ENCODE measurements at regions not wholly inside any gene's neighbourhood (a gene's known extent, or its start where the extent isn't known, plus 50 kb on each side); places are given as distances from the start of the nearest gene placed in this dataset.
"Not testable (repeated sequence)": the region's sequence is repeated elsewhere in the genome, so short reads cannot be mapped to it uniquely, and the experiment has no call there.

- H2AFZ ChIP-seq (ENCODE audit: control insufficient read depth, low read depth, low read length); H3K27ac ChIP-seq (ENCODE audit: control insufficient read depth, insufficient read depth); CTCF ChIA-PET; DNase-seq (ENCODE audit: low read depth, low spot score); RAD21 ChIA-PET (ENCODE audit: unreplicated experiment); H3K4me2 ChIP-seq (ENCODE audit: control insufficient read depth, insufficient read depth); POLR2A ChIA-PET; SMC1A ChIA-PET (ENCODE audit: uncharacterized antibody, unreplicated experiment); ATAC-seq; intact Hi-C loops (cut with micrococcal nuclease; ENCODE audit: unreplicated experiment); H3K9ac ChIP-seq (ENCODE audit: control insufficient read depth, insufficient read depth, low read length); FAIRE-seq; H3K4me3 ChIP-seq; BruUV-seq (replicated peaks); in situ Hi-C loops (cut with MboI); H3K9me3 ChIP-seq (replicated peaks; ENCODE audit: control insufficient read depth, insufficient read depth, low read length); H3K36me3 ChIP-seq (ENCODE audit: control insufficient read depth in 2 of 2, insufficient read depth in 2 of 2, low read length in 1 of 2); H4K20me1 ChIP-seq (ENCODE audit: control insufficient read depth, insufficient read depth); H3K79me2 ChIP-seq (ENCODE audit: control insufficient read depth, insufficient read depth, low read length); H3K27me3 ChIP-seq (replicated peaks in 1 of 2; ENCODE audit: control insufficient read depth in 2 of 2, insufficient read depth in 2 of 2, low read length in 1 of 2); H3K4me1 ChIP-seq (ENCODE audit: control insufficient read depth, insufficient read depth, low read length): not testable (repeated sequence)
- 16% methylated on average over 3 of the region's 4 CpGs for WGBS (ENCODE audit: insufficient coverage, insufficient replicate concordance, low lambda C conversion rate, missing lambda C conversion rate)
Observed at GRCh38 chr9:90173935-90174334, 468.7 kb downstream of the DIRAS2 start.

GRCh38 chr9:90174346-90174745 lies 468.3 kb downstream of the DIRAS2 start:
- BruUV-seq (replicated peaks); H3K27me3 ChIP-seq (replicated peaks in 1 of 2; ENCODE audit: control insufficient read depth in 2 of 2, insufficient read depth in 2 of 2, low read length in 1 of 2); RAD21 ChIA-PET (ENCODE audit: unreplicated experiment); H4K20me1 ChIP-seq (ENCODE audit: control insufficient read depth, insufficient read depth); H3K79me2 ChIP-seq (ENCODE audit: control insufficient read depth, insufficient read depth, low read length); H3K4me3 ChIP-seq; H3K9ac ChIP-seq (ENCODE audit: control insufficient read depth, insufficient read depth, low read length); H3K4me1 ChIP-seq (ENCODE audit: control insufficient read depth, insufficient read depth, low read length); in situ Hi-C loops (cut with MboI); H3K9me3 ChIP-seq (replicated peaks; ENCODE audit: control insufficient read depth, insufficient read depth, low read length); H3K36me3 ChIP-seq (ENCODE audit: control insufficient read depth in 2 of 2, insufficient read depth in 2 of 2, low read length in 1 of 2); H3K4me2 ChIP-seq (ENCODE audit: control insufficient read depth, insufficient read depth); intact Hi-C loops (cut with micrococcal nuclease; ENCODE audit: unreplicated experiment); H3K27ac ChIP-seq (ENCODE audit: control insufficient read depth, insufficient read depth); FAIRE-seq; DNase-seq (ENCODE audit: low read depth, low spot score); POLR2A ChIA-PET; SMC1A ChIA-PET (ENCODE audit: uncharacterized antibody, unreplicated experiment); H2AFZ ChIP-seq (ENCODE audit: control insufficient read depth, low read depth, low read length): not testable (repeated sequence)
- 20% methylated on average over 10 of the region's 10 CpGs for WGBS (ENCODE audit: insufficient coverage, insufficient replicate concordance, low lambda C conversion rate, missing lambda C conversion rate)
- peak; percentile 37; the same call in 1 of the 3 replicates for ATAC-seq
- CTCF ChIA-PET = interaction anchor here (1.5 kb wide), 1 partner anchor 16 kb away, joined by 4 read pairs; no protein-coding TSS in a partner anchor
